ENCODE measurements at regions not wholly inside any gene's neighbourhood (a gene's known extent, or its start where the extent isn't known, plus 50 kb on each side); places are given as distances from the start of the nearest gene placed in this dataset.

GRCh38 chr1:203402629-203403337 lies 51.9 kb upstream of the FMOD start:
- TF ChIP-seq CTCF (IDR thresholded peaks at IDR 0.05; ENCODE audit: poor library complexity) (no peak), EZH2 (IDR thresholded peaks at IDR 0.05; ENCODE audit: borderline replicate concordance) (no peak)

Data from hepatocyte (in vitro differentiated cells).